HepG2 (cell line): ENCODE measurements at regions not wholly inside any gene's neighbourhood (a gene's known extent, or its start where the extent isn't known, plus 50 kb on each side); places are given as distances from the start of the nearest gene placed in this dataset.
A peak's percentile ranks its signal among the peaks of the same experiment; 100 is the strongest.

Experiments used
- ATAC-seq: fragments of 200-7000 bp; cut with Tn5 transposase; 3 replicates; pipeline ENCODE4 v1.9.1; 2020; ENCODE audit warnings: mild to moderate bottlenecking, moderate library complexity
- BruUV-seq: library from RNA; stranded (reverse); fragments of 400-500 nt; replicated peaks from 2 replicates; lab custom pipeline; 2021; lab: Mats Ljungman, UMichigan
- CTCF ChIA-PET: fragments of 300-600 bp; formaldehyde crosslinking; extraction: SDS; loops from one replicate; lab custom pipeline; 2021; ENCODE audit warnings: low total read pairs, inconsistent platforms, low intra/inter-chr PET ratio; lab: Yijun Ruan, JAX
- POLR2A ChIA-PET: fragments of 350-600 bp; sonication (Branson Sonifier 250); formaldehyde crosslinking; loops from one replicate; lab custom pipeline; 2020; ENCODE audit warnings: antibody characterized with exemption, inconsistent platforms; lab: Yijun Ruan, JAX
- DNase-seq: peaks from one replicate; pipeline ENCODE4 v3.0.0-alpha.2; 2015; ENCODE audit warnings: low spot score
- FAIRE-seq: peaks from 3 replicates; lab custom pipeline; 2011; peaks lifted over from hg19 to GRCh38; lab: Jason Lieb, UNC
- H2AFZ ChIP-seq: one replicate; pipeline ENCODE4 v1.6.1; 2011; ENCODE audit warnings: low read length, inconsistent platforms
- H3K27ac ChIP-seq: fragments of 300-600 bp; 3 replicates; pipeline ENCODE4 v1.8.0; 2011; ENCODE audit warnings: mixed run types, mild to moderate bottlenecking, mixed read lengths, low read length, inconsistent platforms; ENCODE audit not compliant: insufficient read depth; ENCODE audit errors: extremely low read length
- H3K27me3 ChIP-seq, 2 experiments: fragments of 200-600 bp in 1 of 2; 2 replicates in 1 of 2; 3 replicates in 1 of 2; pipeline versions ENCODE4 v1.6.0 to v1.8.0; 2011; ENCODE audit warnings: low read length in 2 of 2, mild to moderate bottlenecking in 2 of 2, moderate library complexity in 2 of 2, inconsistent platforms in 1 of 2; ENCODE audit not compliant: insufficient read depth in 2 of 2, control insufficient read depth in 1 of 2
- H3K36me3 ChIP-seq, 2 experiments: fragments of 200-600 bp in 1 of 2; replicated peaks in 1 of 2; 2 replicates in 1 of 2; 3 replicates in 1 of 2; pipeline versions ENCODE4 v1.5.1 to v1.8.0; 2011; ENCODE audit warnings: low read length in 2 of 2, inconsistent platforms in 1 of 2; ENCODE audit not compliant: insufficient read depth in 2 of 2, control insufficient read depth in 1 of 2
- H3K4me1 ChIP-seq: 2 replicates; pipeline ENCODE4 v1.5.1; 2012; ENCODE audit warnings: low read length, inconsistent platforms; ENCODE audit not compliant: insufficient read depth
- H3K4me2 ChIP-seq: 2 replicates; pipeline ENCODE4 v1.6.0; 2011; ENCODE audit warnings: low read depth, low read length, inconsistent platforms
- H3K4me3 ChIP-seq, 3 experiments: fragments of 200-600 bp in 1 of 3; sonication (generic), shearing (Covaris generic) in 1 of 3; replicated peaks in 1 of 3; 2 replicates each; pipeline ENCODE4 v1.5.1; 2011 to 2016; ENCODE audit warnings: low read length in 3 of 3, inconsistent platforms in 2 of 3, low read depth in 2 of 3, mild to moderate bottlenecking in 2 of 3, control low read depth in 1 of 3, mixed read lengths in 1 of 3; ENCODE audit not compliant: insufficient read depth in 1 of 3
- H3K79me2 ChIP-seq: one replicate; pipeline ENCODE4 v1.6.1; 2011; ENCODE audit warnings: low read length, inconsistent platforms; ENCODE audit not compliant: insufficient read depth
- H3K9ac ChIP-seq: 2 replicates; pipeline ENCODE4 v1.6.0; 2011; ENCODE audit warnings: mild to moderate bottlenecking, low read depth, low read length, inconsistent platforms; ENCODE audit not compliant: insufficient read depth
- H3K9me3 ChIP-seq: 2 replicates; pipeline ENCODE4 v1.5.1; 2012; ENCODE audit warnings: mild to moderate bottlenecking, low read length
- H4K20me1 ChIP-seq: 2 replicates; pipeline ENCODE4 v1.6.0; 2011; ENCODE audit warnings: inconsistent platforms, mild to moderate bottlenecking, low read length, moderate library complexity; ENCODE audit not compliant: insufficient read depth
- BHLHE40 ChIP-seq: IDR thresholded peaks from 2 replicates; pipeline ENCODE4 v1.6.1; 2011; ENCODE audit warnings: low read length, improper control_type of control experiment
- FOXK1 ChIP-seq: sonication (generic); formaldehyde crosslinking; IDR thresholded peaks from 2 replicates; pipeline ENCODE4 v1.4.0; 2020; ENCODE audit warnings: low read depth, missing genetic modification reagents, borderline replicate concordance
- HMGXB4 ChIP-seq, 2 experiments: sonication (generic) in 1 of 2; formaldehyde crosslinking in 1 of 2; IDR thresholded peaks; 2 replicates each; pipeline versions ENCODE4 v1.4.0 to v1.6.1; 2018 to 2020; ENCODE audit warnings: missing genetic modification reagents in 2 of 2, borderline replicate concordance in 1 of 2, low read depth in 1 of 2, mild to moderate bottlenecking in 1 of 2, missing biosample characterization in 1 of 2
- MIXL1 ChIP-seq: IDR thresholded peaks from 2 replicates; pipeline ENCODE4 v1.6.1; 2016
- MTA3 ChIP-seq: sonication (generic); formaldehyde crosslinking; IDR thresholded peaks from 2 replicates; pipeline ENCODE4 v1.4.0; 2020; ENCODE audit warnings: missing genetic modification reagents
- SOX13 ChIP-seq, 3 experiments: fragments of 450-650 bp in 1 of 3; sonication (generic) in 1 of 3; formaldehyde crosslinking in 1 of 3; IDR thresholded peaks in 2 of 3; conservative IDR thresholded peaks in 1 of 3; 2 replicates each; pipeline versions ENCODE4 v1.5.0 to v1.6.1; 2016 to 2020; ENCODE audit warnings: antibody characterized with exemption in 1 of 3, mild to moderate bottlenecking in 1 of 3, missing compliant biosample characterization in 1 of 3, missing genetic modification reagents in 1 of 3, moderate library complexity in 1 of 3
- SOX5 ChIP-seq: IDR thresholded peaks from 2 replicates; pipeline ENCODE4 v1.6.1; 2016; ENCODE audit warnings: borderline replicate concordance
- SP140L ChIP-seq: sonication (generic); formaldehyde crosslinking; IDR thresholded peaks from 2 replicates; pipeline ENCODE4 v1.4.0; 2020; ENCODE audit warnings: missing genetic modification reagents, borderline replicate concordance
- TBP ChIP-seq: sonication (generic); formaldehyde crosslinking; IDR thresholded peaks from 2 replicates; pipeline ENCODE4 v1.5.0; 2020; ENCODE audit warnings: missing genetic modification reagents
- ZNF24 ChIP-seq: fragments of 450-650 bp; IDR thresholded peaks from 2 replicates; pipeline ENCODE4 v1.6.1; 2017; ENCODE audit warnings: antibody characterized with exemption, mild to moderate bottlenecking
- ZSCAN31 ChIP-seq: sonication (generic); formaldehyde crosslinking; IDR thresholded peaks from 2 replicates; pipeline ENCODE4 v1.5.0; 2020; ENCODE audit warnings: low read depth, mild to moderate bottlenecking, missing genetic modification reagents
- WGBS: methylation state at CpG from one replicate; pipeline ENCODE4 v1.1.6; 2017; ENCODE audit warnings: low lambda C conversion rate; 5-methylcytosine and 5-hydroxymethylcytosine counted together
- in situ Hi-C: cut with HindIII; loops from 2 replicates; pipeline ENCODE4 v1.10.0; 2017; ENCODE audit warnings: low pct_unique_long_range_greater_than_20kb; ENCODE audit not compliant: extremely low pct_ligation_motif_present
- intact Hi-C: fragments of 100-400 bp; cut with micrococcal nuclease; formaldehyde crosslinking; loops from one replicate; pipeline ENCODE4 v1.10.0; 2022; ENCODE audit not compliant: unreplicated experiment
- TF ChIP-seq, protein P1 (sequence below): IDR thresholded peaks from 2 replicates; pipeline ENCODE4 v1.6.1; 2016; ENCODE audit warnings: low read depth, missing genetic modification reagents, missing compliant biosample characterization
- TF ChIP-seq, protein P2 (sequence below): sonication (generic); formaldehyde crosslinking; IDR thresholded peaks from 2 replicates; pipeline ENCODE4 v1.8.0; 2022; ENCODE audit warnings: mild to moderate bottlenecking, missing genetic modification reagents, borderline replicate concordance

- in situ Hi-C loops (loop anchor here (5.0 to 25.0 kb wide), 2 partner anchors 199 to 489 kb away; no protein-coding TSS in a partner anchor), intact Hi-C loops (loop anchor here (1.0 to 5.0 kb wide), 6 partner anchors 93 to 502 kb away; no protein-coding TSS in a partner anchor)
- DNase-seq, result peak; percentile 72
- WGBS, result under 1% methylated on average over 5 of the region's 5 CpGs
- POLR2A ChIA-PET, result interaction anchor here (1.0 kb wide), 1 partner anchor 204 kb away, joined by 3 read pairs; no protein-coding TSS in a partner anchor
- Histone ChIP-seq H3K36me3 (no peaks in the 10 kb centered on the region), H3K4me2 (peak overlapping the region; percentile 67), H3K9ac (no peak overlapping the region), H2AFZ (no peak overlapping the region), H3K27me3 (no peaks in the 10 kb centered on the region; a peak in 1 of 5 replicates), H3K4me1 (peaks cover 39% of the 10 kb centered on the region), H4K20me1 (no peaks in the 10 kb centered on the region), H3K27ac (no peak overlapping the region), H3K79me2 (no peaks in the 10 kb centered on the region), H3K9me3 (no peaks in the 10 kb centered on the region), H3K4me3 (no peak overlapping the region; a peak in 1 of 6 replicates)
- no TSS peak for BruUV-seq
- CTCF ChIA-PET, result interaction anchor here (0.7 to 2.0 kb wide), 6 partner anchors 12 to 199 kb away, joined by 3 to 58 read pairs (median 8); partner anchors contain the start of gene GALNT15
- ATAC-seq, result peak; percentile 95
- peak; percentile 82 for FAIRE-seq
- TF ChIP-seq MIXL1, result 0 out of 2 replicates have a peak, but pooled peaks have one; percentile 39
- TF ChIP-seq, protein P1, sequence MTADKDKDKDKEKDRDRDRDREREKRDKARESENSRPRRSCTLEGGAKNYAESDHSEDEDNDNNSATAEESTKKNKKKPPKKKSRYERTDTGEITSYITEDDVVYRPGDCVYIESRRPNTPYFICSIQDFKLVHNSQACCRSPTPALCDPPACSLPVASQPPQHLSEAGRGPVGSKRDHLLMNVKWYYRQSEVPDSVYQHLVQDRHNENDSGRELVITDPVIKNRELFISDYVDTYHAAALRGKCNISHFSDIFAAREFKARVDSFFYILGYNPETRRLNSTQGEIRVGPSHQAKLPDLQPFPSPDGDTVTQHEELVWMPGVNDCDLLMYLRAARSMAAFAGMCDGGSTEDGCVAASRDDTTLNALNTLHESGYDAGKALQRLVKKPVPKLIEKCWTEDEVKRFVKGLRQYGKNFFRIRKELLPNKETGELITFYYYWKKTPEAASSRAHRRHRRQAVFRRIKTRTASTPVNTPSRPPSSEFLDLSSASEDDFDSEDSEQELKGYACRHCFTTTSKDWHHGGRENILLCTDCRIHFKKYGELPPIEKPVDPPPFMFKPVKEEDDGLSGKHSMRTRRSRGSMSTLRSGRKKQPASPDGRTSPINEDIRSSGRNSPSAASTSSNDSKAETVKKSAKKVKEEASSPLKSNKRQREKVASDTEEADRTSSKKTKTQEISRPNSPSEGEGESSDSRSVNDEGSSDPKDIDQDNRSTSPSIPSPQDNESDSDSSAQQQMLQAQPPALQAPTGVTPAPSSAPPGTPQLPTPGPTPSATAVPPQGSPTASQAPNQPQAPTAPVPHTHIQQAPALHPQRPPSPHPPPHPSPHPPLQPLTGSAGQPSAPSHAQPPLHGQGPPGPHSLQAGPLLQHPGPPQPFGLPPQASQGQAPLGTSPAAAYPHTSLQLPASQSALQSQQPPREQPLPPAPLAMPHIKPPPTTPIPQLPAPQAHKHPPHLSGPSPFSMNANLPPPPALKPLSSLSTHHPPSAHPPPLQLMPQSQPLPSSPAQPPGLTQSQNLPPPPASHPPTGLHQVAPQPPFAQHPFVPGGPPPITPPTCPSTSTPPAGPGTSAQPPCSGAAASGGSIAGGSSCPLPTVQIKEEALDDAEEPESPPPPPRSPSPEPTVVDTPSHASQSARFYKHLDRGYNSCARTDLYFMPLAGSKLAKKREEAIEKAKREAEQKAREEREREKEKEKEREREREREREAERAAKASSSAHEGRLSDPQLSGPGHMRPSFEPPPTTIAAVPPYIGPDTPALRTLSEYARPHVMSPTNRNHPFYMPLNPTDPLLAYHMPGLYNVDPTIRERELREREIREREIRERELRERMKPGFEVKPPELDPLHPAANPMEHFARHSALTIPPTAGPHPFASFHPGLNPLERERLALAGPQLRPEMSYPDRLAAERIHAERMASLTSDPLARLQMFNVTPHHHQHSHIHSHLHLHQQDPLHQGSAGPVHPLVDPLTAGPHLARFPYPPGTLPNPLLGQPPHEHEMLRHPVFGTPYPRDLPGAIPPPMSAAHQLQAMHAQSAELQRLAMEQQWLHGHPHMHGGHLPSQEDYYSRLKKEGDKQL (CRISPR knock-in tag), result no peak
- peak; percentile 19; the same call in 1 of the 2 replicates for TF ChIP-seq SOX5 (CRISPR knock-in tag)
- no peak for TF ChIP-seq TBP (CRISPR knock-in tag)
- TF ChIP-seq ZNF24, result peak; percentile 94
- TF ChIP-seq MTA3 (CRISPR knock-in tag), result no peak
- TF ChIP-seq HMGXB4 (CRISPR knock-in tag; IDR thresholded peaks at IDR 0.05; ENCODE audit: borderline replicate concordance in 1 of 2, low read depth in 1 of 2), result peak in 1 of 2 experiments; percentile 59; a peak in 1 of 4 replicates
- TF ChIP-seq SOX13 (IDR thresholded peaks at IDR 0.05), result no peak
- TF ChIP-seq SOX13 (CRISPR knock-in tag; conservative IDR thresholded peaks at IDR 0.05 in 1 of 2, IDR thresholded peaks at IDR 0.05 in 1 of 2), result peak in 1 of 2 experiments; percentile 15; a peak in 1 of 4 replicates
- 0 out of 2 replicates have a peak, but pooled peaks have one; percentile 64 for TF ChIP-seq SP140L (CRISPR knock-in tag)
- TF ChIP-seq, protein P2, sequence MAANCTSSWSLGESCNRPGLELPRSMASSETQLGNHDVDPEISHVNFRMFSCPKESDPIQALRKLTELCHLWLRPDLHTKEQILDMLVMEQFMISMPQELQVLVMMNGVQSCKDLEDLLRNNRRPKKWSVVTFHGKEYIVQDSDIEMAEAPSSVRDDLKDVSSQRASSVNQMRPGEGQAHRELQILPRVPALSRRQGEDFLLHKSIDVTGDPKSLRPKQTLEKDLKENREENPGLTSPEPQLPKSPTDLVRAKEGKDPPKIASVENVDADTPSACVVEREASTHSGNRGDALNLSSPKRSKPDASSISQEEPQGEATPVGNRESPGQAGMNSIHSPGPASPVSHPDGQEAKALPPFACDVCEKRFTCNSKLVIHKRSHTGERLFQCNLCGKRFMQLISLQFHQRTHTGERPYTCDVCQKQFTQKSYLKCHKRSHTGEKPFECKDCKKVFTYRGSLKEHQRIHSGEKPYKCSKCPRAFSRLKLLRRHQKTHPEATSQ (CRISPR knock-in tag), result no peak
- TF ChIP-seq ZSCAN31 (CRISPR knock-in tag), result no peak
- 0 out of 2 replicates have a peak, but pooled peaks have one; percentile 8 for TF ChIP-seq BHLHE40
- peak; percentile 52; the same call in 1 of the 2 replicates for TF ChIP-seq FOXK1 (CRISPR knock-in tag)
Observed at GRCh38 chr3:16048435-16049318, 125.8 kb upstream of the GALNT15 start.
